Retinal pigment epithelial cell (primary cell): ENCODE measurements at regions not wholly inside any gene's neighbourhood (a gene's known extent, or its start where the extent isn't known, plus 50 kb on each side); places are given as distances from the start of the nearest gene placed in this dataset.

Experiments
- DNase-seq: peaks from one replicate; pipeline ENCODE4 v3.0.0-alpha.2; 2010; ENCODE audit warnings: low read depth
- H3K4me3 ChIP-seq: 2 replicates; pipeline ENCODE4 v1.5.1; 2011; ENCODE audit warnings: mild to moderate bottlenecking, low read length, control low read depth, moderate library complexity
- CTCF ChIP-seq: conservative IDR thresholded peaks from 2 replicates; pipeline ENCODE4 v1.5.1; 2011; ENCODE audit warnings: low read depth, low read length, control low read depth, inconsistent platforms

GRCh38 chr5:29309359-29309758 is 1884.1 kb upstream of the CDH6 start:
- no peak for TF ChIP-seq CTCF
- no peak for DNase-seq
- no peak overlapping the region for H3K4me3 ChIP-seq

- no peak for TF ChIP-seq CTCF
- no peak overlapping the region for H3K4me3 ChIP-seq
- DNase-seq = no peak
Measured at GRCh38 chr5:29307478-29307877, 1886.0 kb upstream of the CDH6 start.

- DNase-seq = no peak
- H3K4me3 ChIP-seq = no peak overlapping the region
- no peak for TF ChIP-seq CTCF
Measured at GRCh38 chr5:29304545-29304944, 1888.9 kb upstream of the CDH6 start.

GRCh38 chr5:29296548-29296947 is 1896.9 kb upstream of the CDH6 start:
- no peak for DNase-seq
- no peak for TF ChIP-seq CTCF
- no peak overlapping the region for H3K4me3 ChIP-seq

- DNase-seq = no peak
- H3K4me3 ChIP-seq = no peak overlapping the region
- TF ChIP-seq CTCF = no peak
Measured at GRCh38 chr5:29277642-29278041, 1915.8 kb upstream of the CDH6 start.

- DNase-seq = no peak
- H3K4me3 ChIP-seq = no peak overlapping the region
- no peak for TF ChIP-seq CTCF
Measured at GRCh38 chr5:29276371-29276770, 1917.1 kb upstream of the CDH6 start.

GRCh38 chr5:29263915-29264351 is 1929.6 kb upstream of the CDH6 start:
- TF ChIP-seq CTCF = no peak
- DNase-seq = peak; percentile 42

More at GRCh38 chr5:29263915-29264351, 1929.6 kb upstream of the CDH6 start:
- no peak overlapping the region for H3K4me3 ChIP-seq
